ENCODE measurements at regions not wholly inside any gene's neighbourhood (a gene's known extent, or its start where the extent isn't known, plus 50 kb on each side); places are given as distances from the start of the nearest gene placed in this dataset.

GRCh38 chr7:19317461-19317860, 172.2 kb upstream of the FERD3L start:
- Histone ChIP-seq H2AFZ (ENCODE audit: low read length) (no peak overlapping the region), H3K14ac (ENCODE audit: insufficient read depth, low read length) (no peak overlapping the region), H4K91ac (ENCODE audit: insufficient read length, low read depth, low read length) (no peak overlapping the region), H3K9ac (ENCODE audit: extremely low read depth, insufficient read length, low read length) (no peak overlapping the region), H3K23ac (ENCODE audit: insufficient read length, low read depth, low read length) (no peak overlapping the region), H3K27me3 (ENCODE audit: insufficient read depth, low read length) (no peaks in the 10 kb centered on the region), H3K79me2 (ENCODE audit: insufficient read depth, low read length) (no peaks in the 10 kb centered on the region), H3T11ph (ENCODE audit: low read length) (no peak overlapping the region), H3K18ac (ENCODE audit: insufficient read length, low read depth, low read length) (no peak overlapping the region), H4K5ac (ENCODE audit: insufficient read length, low read depth, low read length) (no peak overlapping the region), H4K8ac (replicated peaks; ENCODE audit: insufficient read length, low read depth, low read length) (no peak overlapping the region), H3K79me1 (ENCODE audit: insufficient read depth, low read depth, low read length, poor library complexity, severe bottlenecking) (no peaks in the 10 kb centered on the region), H4K20me1 (ENCODE audit: control insufficient read depth, insufficient read depth, insufficient read length) (no peaks in the 10 kb centered on the region), H2BK20ac (ENCODE audit: low read depth, low read length, poor library complexity, severe bottlenecking) (no peak overlapping the region), H3K23me2 (ENCODE audit: insufficient read length, low read depth, low read length, poor library complexity, severe bottlenecking) (no peaks in the 10 kb centered on the region), H2BK5ac (ENCODE audit: insufficient read length, low read length) (no peak overlapping the region), H2AK5ac (ENCODE audit: insufficient read length, low read length) (no peak overlapping the region), H3K27ac (ENCODE audit: insufficient read length, low read depth, low read length) (no peak overlapping the region), H3K56ac (ENCODE audit: insufficient read length, low read depth, low read length) (no peak overlapping the region), H3K4me2 (ENCODE audit: insufficient read depth, insufficient read length, low read length) (no peak overlapping the region), H2BK15ac (ENCODE audit: low read depth, low read length) (no peak overlapping the region), H2BK120ac (ENCODE audit: low read depth, low read length, poor library complexity, severe bottlenecking) (no peak overlapping the region), H3K9me3 (ENCODE audit: control insufficient read depth, low read depth, low read length) (no peaks in the 10 kb centered on the region), H3K4ac (ENCODE audit: low read depth, low read length) (no peak overlapping the region), H3K4me1 (ENCODE audit: insufficient read depth, low read length) (no peaks in the 10 kb centered on the region), H2BK12ac (ENCODE audit: insufficient read length, low read depth, low read length) (no peak overlapping the region)
- Mint-ChIP-seq H3K4me1 (peaks cover 0 to 2% of the 10 kb centered on the region in 2 experiments; a peak in 1 of 4 replicates), H3K36me3 (ENCODE audit: insufficient read depth in 1 of 3, low read depth in 3 of 3) (no peaks in the 10 kb centered on the region), H3K9me3 (no peaks in the 10 kb centered on the region), H3K27ac (no peak overlapping the region), H3K27me3 (ENCODE audit: low read depth) (no peaks in the 10 kb centered on the region), H3K4me3 (no peak overlapping the region)
- no peak for DNase-seq
- no peak for TF ChIP-seq CTCF (conservative IDR thresholded peaks at IDR 0.05)
